ENCODE measurements at regions not wholly inside any gene's neighbourhood (a gene's known extent, or its start where the extent isn't known, plus 50 kb on each side); places are given as distances from the start of the nearest gene placed in this dataset.

DNA sequence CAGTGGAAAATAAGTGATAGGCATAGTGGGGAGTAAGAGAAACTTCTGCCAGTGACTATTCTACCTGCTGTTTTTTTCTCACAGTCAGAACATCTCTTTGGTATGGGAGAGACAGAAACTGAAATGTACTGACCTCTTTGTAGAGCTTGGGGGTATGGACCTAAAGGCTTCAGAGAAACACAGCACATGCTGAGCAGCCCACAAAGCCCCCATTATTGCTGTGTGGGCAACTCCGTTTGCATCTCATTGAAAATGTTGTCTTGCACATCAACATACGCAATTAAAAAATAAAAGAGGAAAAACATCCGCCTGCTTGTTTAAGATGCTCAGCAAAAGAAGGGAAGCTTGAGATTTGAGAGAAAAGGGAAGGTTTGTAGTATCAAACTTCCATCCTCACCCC, 443.4 kb upstream of the SEMA6D start:
- DNase-seq (ENCODE audit: insufficient read length) (no peak), FAIRE-seq (no peak)
- TF ChIP-seq TAF1 (IDR thresholded peaks at IDR 0.05; ENCODE audit: borderline replicate concordance, low read depth, low read length) = no peak
- no peak for TF ChIP-seq POLR2AphosphoS5 (IDR thresholded peaks at IDR 0.05; ENCODE audit: low read depth, low read length)
- TF ChIP-seq POLR2A (IDR thresholded peaks at IDR 0.05; ENCODE audit: low read depth, low read length) = no peak

- no peak for DNase-seq (ENCODE audit: insufficient read length)
- TF ChIP-seq TAF1 (IDR thresholded peaks at IDR 0.05; ENCODE audit: borderline replicate concordance, low read depth, low read length) = no peak
- TF ChIP-seq POLR2AphosphoS5 (IDR thresholded peaks at IDR 0.05; ENCODE audit: low read depth, low read length) = no peak
- TF ChIP-seq POLR2A (IDR thresholded peaks at IDR 0.05; ENCODE audit: low read depth, low read length) = no peak
- FAIRE-seq = no peak
Measured at GRCh38 chr15:47283246-47283645, 434.1 kb upstream of the SEMA6D start.

GRCh38 chr15:47288794-47289193, 428.5 kb upstream of the SEMA6D start:
- no peak for FAIRE-seq

GRCh38 chr15:47289656-47290055, 427.6 kb upstream of the SEMA6D start:
- no peak for TF ChIP-seq POLR2AphosphoS5 (IDR thresholded peaks at IDR 0.05; ENCODE audit: low read depth, low read length)
- no peak for TF ChIP-seq TAF1 (IDR thresholded peaks at IDR 0.05; ENCODE audit: borderline replicate concordance, low read depth, low read length)
- no peak for TF ChIP-seq POLR2A (IDR thresholded peaks at IDR 0.05; ENCODE audit: low read depth, low read length)
- FAIRE-seq (no peak), DNase-seq (ENCODE audit: insufficient read length) (no peak)

More at GRCh38 chr15:47288794-47289193, 428.5 kb upstream of the SEMA6D start:
- no peak for DNase-seq (ENCODE audit: insufficient read length)
- TF ChIP-seq TAF1 (IDR thresholded peaks at IDR 0.05; ENCODE audit: borderline replicate concordance, low read depth, low read length) (no peak), POLR2A (IDR thresholded peaks at IDR 0.05; ENCODE audit: low read depth, low read length) (no peak), POLR2AphosphoS5 (IDR thresholded peaks at IDR 0.05; ENCODE audit: low read depth, low read length) (no peak)

GRCh38 chr15:47291767-47292166, 425.5 kb upstream of the SEMA6D start:
- no peak for TF ChIP-seq POLR2AphosphoS5 (IDR thresholded peaks at IDR 0.05; ENCODE audit: low read depth, low read length)
- no peak for TF ChIP-seq POLR2A (IDR thresholded peaks at IDR 0.05; ENCODE audit: low read depth, low read length)
- TF ChIP-seq TAF1 (IDR thresholded peaks at IDR 0.05; ENCODE audit: borderline replicate concordance, low read depth, low read length) = no peak
- no peak for FAIRE-seq

DNA sequence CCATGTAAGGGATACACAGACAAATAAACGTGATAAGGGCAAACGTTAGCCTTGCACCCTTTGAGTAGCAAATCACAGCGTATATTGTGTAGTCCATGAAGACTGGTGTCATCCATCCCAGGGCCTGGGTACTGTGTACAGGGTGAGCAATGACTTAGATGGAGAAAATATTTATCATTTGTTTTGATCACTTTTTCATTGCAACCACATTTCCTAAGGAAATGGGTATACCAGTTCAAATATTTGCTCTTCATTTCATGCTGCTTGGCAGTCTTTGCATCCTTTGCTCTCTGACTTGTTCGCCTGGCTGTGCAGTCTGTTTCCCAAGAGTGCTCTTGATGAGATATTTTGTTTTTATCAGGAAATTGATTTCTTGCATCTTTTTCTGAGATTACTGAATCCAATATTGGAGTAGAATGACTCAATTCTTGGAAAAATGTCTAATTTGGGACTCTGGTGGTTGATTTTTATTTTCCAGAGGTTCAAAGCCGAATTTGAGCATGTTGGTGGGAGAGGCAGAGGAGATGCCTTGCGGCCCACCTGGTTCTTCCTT, 424.6 kb upstream of the SEMA6D start:
- DNase-seq (ENCODE audit: insufficient read length) = no peak
- TF ChIP-seq TAF1 (IDR thresholded peaks at IDR 0.05; ENCODE audit: borderline replicate concordance, low read depth, low read length) (no peak), POLR2AphosphoS5 (IDR thresholded peaks at IDR 0.05; ENCODE audit: low read depth, low read length) (no peak), POLR2A (IDR thresholded peaks at IDR 0.05; ENCODE audit: low read depth, low read length) (no peak)
- FAIRE-seq = no peak

More at GRCh38 chr15:47291767-47292166, 425.5 kb upstream of the SEMA6D start:
- DNase-seq (ENCODE audit: insufficient read length) = no peak

GRCh38 chr15:47293466-47294162, 423.7 kb upstream of the SEMA6D start:
- no peak for TF ChIP-seq POLR2A (IDR thresholded peaks at IDR 0.05; ENCODE audit: low read depth, low read length)
- no peak for TF ChIP-seq TAF1 (IDR thresholded peaks at IDR 0.05; ENCODE audit: borderline replicate concordance, low read depth, low read length)
- TF ChIP-seq POLR2AphosphoS5 (IDR thresholded peaks at IDR 0.05; ENCODE audit: low read depth, low read length) = no peak
- no peak for FAIRE-seq
- no peak for DNase-seq (ENCODE audit: insufficient read length)

DNA sequence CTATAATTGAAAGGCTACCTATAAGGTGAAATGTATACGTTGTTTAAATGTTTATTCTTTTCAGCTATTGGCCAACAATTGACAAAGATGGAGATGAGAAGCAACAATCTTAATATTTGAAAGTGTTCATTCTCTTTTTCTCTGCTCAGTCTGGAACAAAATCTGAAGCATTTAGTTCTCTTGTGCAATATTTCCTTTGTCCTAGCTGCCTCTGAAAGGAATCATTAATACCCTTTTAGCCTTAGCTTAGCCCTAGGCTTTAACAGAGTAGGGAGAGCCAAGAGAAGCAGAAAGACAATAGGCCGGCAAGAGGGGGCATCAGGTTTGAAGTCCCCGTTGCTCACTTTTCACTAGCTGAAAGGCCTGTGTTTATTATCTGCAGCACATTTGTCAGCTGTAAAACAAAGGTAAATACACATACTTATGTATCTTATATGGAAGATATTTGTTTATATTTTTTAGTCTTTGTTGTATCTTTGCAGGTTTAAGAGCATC, 422.5 kb upstream of the SEMA6D start:
- DNase-seq (ENCODE audit: insufficient read length) = no peak
- no peak for TF ChIP-seq POLR2A (IDR thresholded peaks at IDR 0.05; ENCODE audit: low read depth, low read length)
- TF ChIP-seq POLR2AphosphoS5 (IDR thresholded peaks at IDR 0.05; ENCODE audit: low read depth, low read length) = no peak
- no peak for TF ChIP-seq TAF1 (IDR thresholded peaks at IDR 0.05; ENCODE audit: borderline replicate concordance, low read depth, low read length)
- FAIRE-seq = no peak

GRCh38 chr15:47296881-47297280, 420.4 kb upstream of the SEMA6D start:
- TF ChIP-seq POLR2A (IDR thresholded peaks at IDR 0.05; ENCODE audit: low read depth, low read length) (no peak), POLR2AphosphoS5 (IDR thresholded peaks at IDR 0.05; ENCODE audit: low read depth, low read length) (no peak), TAF1 (IDR thresholded peaks at IDR 0.05; ENCODE audit: borderline replicate concordance, low read depth, low read length) (no peak)
- FAIRE-seq (no peak), DNase-seq (ENCODE audit: insufficient read length) (no peak)

DNA sequence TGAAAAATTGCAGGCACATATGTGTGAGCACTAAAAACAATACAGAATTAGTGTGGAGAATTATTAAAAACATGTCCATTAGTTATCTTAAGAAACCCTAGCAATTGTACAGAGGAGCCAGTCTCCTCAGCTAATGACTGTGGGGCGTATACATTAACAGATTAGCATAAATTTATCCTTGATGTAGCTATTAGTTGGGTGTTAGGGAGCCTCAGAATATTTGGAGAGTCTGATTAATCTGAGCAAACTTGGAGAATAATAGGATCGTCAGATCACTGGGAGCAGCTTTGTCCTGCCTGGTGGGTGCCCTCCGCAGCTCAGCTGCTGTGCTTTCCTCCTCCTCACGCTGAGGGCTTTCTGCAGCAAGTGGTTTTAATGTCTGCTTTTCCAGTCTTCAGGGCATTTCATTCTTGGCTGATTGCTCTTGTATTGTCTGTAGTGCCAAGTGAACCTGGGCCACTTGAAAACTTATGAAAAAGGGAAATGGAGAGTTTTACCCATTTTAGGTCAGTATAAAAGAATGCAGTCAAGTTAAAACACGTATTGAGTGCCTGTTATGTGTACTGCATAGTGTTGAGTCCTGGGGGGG, 417.4 kb upstream of the SEMA6D start:
- DNase-seq (ENCODE audit: insufficient read length) = no peak
- no peak for FAIRE-seq

DNA sequence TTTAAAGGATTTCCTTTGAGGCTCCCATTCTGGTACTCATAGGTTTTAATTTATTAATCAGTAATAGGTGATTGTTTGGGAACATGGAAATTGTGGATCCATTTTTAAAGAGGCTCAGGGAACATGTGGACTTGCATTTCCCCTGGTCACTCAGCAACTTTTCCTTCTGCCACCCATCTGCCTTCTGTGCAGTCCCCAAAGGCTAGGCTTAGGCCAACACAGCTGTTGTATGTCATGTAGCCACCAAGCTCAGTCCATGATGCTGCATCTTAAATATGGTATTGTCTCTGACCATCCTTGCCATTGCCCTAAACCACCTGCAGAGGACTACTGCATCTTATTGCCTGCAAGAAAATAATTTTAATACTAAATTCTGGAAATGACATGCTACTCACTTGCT, 416.7 kb upstream of the SEMA6D start:
- DNase-seq (ENCODE audit: insufficient read length) (no peak), FAIRE-seq (no peak)
- TF ChIP-seq POLR2A (IDR thresholded peaks at IDR 0.05; ENCODE audit: low read depth, low read length) = no peak
- no peak for TF ChIP-seq TAF1 (IDR thresholded peaks at IDR 0.05; ENCODE audit: borderline replicate concordance, low read depth, low read length)
- no peak for TF ChIP-seq POLR2AphosphoS5 (IDR thresholded peaks at IDR 0.05; ENCODE audit: low read depth, low read length)

More for the DNA sequence above, 417.4 kb upstream of the SEMA6D start:
- TF ChIP-seq POLR2AphosphoS5 (IDR thresholded peaks at IDR 0.05; ENCODE audit: low read depth, low read length) (no peak), POLR2A (IDR thresholded peaks at IDR 0.05; ENCODE audit: low read depth, low read length) (no peak), TAF1 (IDR thresholded peaks at IDR 0.05; ENCODE audit: borderline replicate concordance, low read depth, low read length) (no peak)

All from GM12892 (cell line).